GM12878 (cell line): ENCODE measurements at regions not wholly inside any gene's neighbourhood (a gene's known extent, or its start where the extent isn't known, plus 50 kb on each side); places are given as distances from the start of the nearest gene placed in this dataset.

ENCODE experiments used
- ATAC-seq: fragments of 200-7000 bp; cut with Tn5 transposase; 3 replicates; pipeline ENCODE4 v1.9.1; 2020; ENCODE audit warnings: mild to moderate bottlenecking, moderate library complexity
- BruUV-seq: library from RNA; stranded (reverse); fragments of 400-500 nt; replicated peaks from 2 replicates; lab custom pipeline; 2021; lab: Mats Ljungman, UMichigan
- CTCF ChIA-PET: fragments of 300-600 bp; sonication (Branson Sonifier 250); formaldehyde crosslinking; extraction: SDS; loops from one replicate; lab custom pipeline; 2021; ENCODE audit warnings: inconsistent platforms; lab: Yijun Ruan, JAX
- POLR2A ChIA-PET: fragments of 350-600 bp; formaldehyde crosslinking; extraction: SDS; loops from one replicate; lab custom pipeline; 2021; ENCODE audit warnings: inconsistent platforms; lab: Charles Lee
- RAD21 ChIA-PET: fragments of 300-600 bp; sonication (Branson Sonifier 250); formaldehyde crosslinking; loops from one replicate; lab custom pipeline; 2023; ENCODE audit warnings: antibody characterized with exemption; ENCODE audit not compliant: unreplicated experiment; lab: Charles Lee
- SMC1A ChIA-PET: fragments of 300-600 bp; sonication (Branson Sonifier 250); formaldehyde crosslinking; loops from one replicate; lab custom pipeline; 2023; ENCODE audit not compliant: unreplicated experiment, uncharacterized antibody; lab: Charles Lee
- DNase-seq: peaks from one replicate; pipeline ENCODE4 v3.0.0-alpha.2; 2011; ENCODE audit warnings: low read depth, low spot score
- FAIRE-seq: peaks from 3 replicates; lab custom pipeline; 2011; peaks lifted over from hg19 to GRCh38; lab: Jason Lieb, UNC
- H2AFZ ChIP-seq: 2 replicates; pipeline ENCODE4 v1.6.0; 2011; ENCODE audit warnings: low read depth, low read length, control low read depth; ENCODE audit not compliant: control insufficient read depth
- H3K27ac ChIP-seq: 2 replicates; pipeline ENCODE4 v1.5.1; 2011; ENCODE audit warnings: control low read depth; ENCODE audit not compliant: control insufficient read depth, insufficient read depth
- H3K27me3 ChIP-seq, 2 experiments: replicated peaks in 1 of 2; 2 replicates each; pipeline versions ENCODE4 v1.6.0 to v1.6.1; 2011; ENCODE audit warnings: low read length in 1 of 2; ENCODE audit not compliant: control insufficient read depth in 2 of 2, insufficient read depth in 2 of 2
- H3K36me3 ChIP-seq, 2 experiments: 2 replicates each; pipeline ENCODE4 v1.5.1; 2011; ENCODE audit warnings: low read length in 1 of 2; ENCODE audit not compliant: control insufficient read depth in 2 of 2, insufficient read depth in 2 of 2
- H3K4me1 ChIP-seq: 2 replicates; pipeline ENCODE4 v1.6.1; 2011; ENCODE audit warnings: mild to moderate bottlenecking, low read length, moderate library complexity, mixed read lengths; ENCODE audit not compliant: control insufficient read depth, insufficient read depth
- H3K4me2 ChIP-seq: 2 replicates; pipeline ENCODE4 v1.6.0; 2011; ENCODE audit warnings: control low read depth; ENCODE audit not compliant: control insufficient read depth, insufficient read depth
- H3K4me3 ChIP-seq: fragments of 200-600 bp; sonication (generic); 2 replicates; pipeline ENCODE4 v1.5.1; 2016
- H3K79me2 ChIP-seq: 2 replicates; pipeline ENCODE4 v1.6.0; 2011; ENCODE audit warnings: low read length; ENCODE audit not compliant: control insufficient read depth, insufficient read depth
- H3K9ac ChIP-seq: 2 replicates; pipeline ENCODE4 v1.8.0; 2011; ENCODE audit warnings: low read length, control low read depth, mixed read lengths; ENCODE audit not compliant: control insufficient read depth, insufficient read depth
- H3K9me3 ChIP-seq: replicated peaks from 3 replicates; pipeline ENCODE4 v1.5.1; 2011; ENCODE audit warnings: mild to moderate bottlenecking, low read length; ENCODE audit not compliant: control insufficient read depth, insufficient read depth
- H4K20me1 ChIP-seq: 2 replicates; pipeline ENCODE4 v1.6.0; 2011; ENCODE audit not compliant: control insufficient read depth, insufficient read depth
- ATF2 ChIP-seq: IDR thresholded peaks from 2 replicates; pipeline ENCODE4 v1.6.1; 2012; ENCODE audit warnings: low read length, inconsistent platforms
- CBFB ChIP-seq: IDR thresholded peaks from 2 replicates; pipeline ENCODE4 v1.6.1; 2016; ENCODE audit warnings: antibody characterized with exemption, low read depth
- IKZF2 ChIP-seq, 2 experiments: fragments of 450-650 bp; IDR thresholded peaks; 2 replicates each; pipeline ENCODE4 v1.6.1; 2017; ENCODE audit warnings: mild to moderate bottlenecking in 2 of 2, moderate library complexity in 2 of 2
- MTA2 ChIP-seq: fragments of 450-650 bp; IDR thresholded peaks from 2 replicates; pipeline ENCODE4 v1.6.1; 2016; ENCODE audit warnings: low read depth, mild to moderate bottlenecking, moderate library complexity
- PAX5 ChIP-seq: IDR thresholded peaks from 2 replicates; pipeline ENCODE4 v1.6.1; 2011; ENCODE audit warnings: low read depth, low read length, borderline replicate concordance
- RBBP5 ChIP-seq: fragments of 200-600 bp; sonication (generic); conservative IDR thresholded peaks from 2 replicates; pipeline ENCODE4 v1.6.1; 2016
- SMAD5 ChIP-seq: IDR thresholded peaks from 2 replicates; pipeline ENCODE4 v1.6.1; 2016; ENCODE audit warnings: antibody characterized with exemption, low read depth
- TAF1 ChIP-seq: IDR thresholded peaks from 2 replicates; pipeline ENCODE4 v1.6.1; 2011; ENCODE audit warnings: mild to moderate bottlenecking, low read depth, low read length, borderline replicate concordance
- TCF12 ChIP-seq: IDR thresholded peaks from 2 replicates; pipeline ENCODE4 v1.6.1; 2011; ENCODE audit warnings: low read depth, mild to moderate bottlenecking, low read length
- YY1 ChIP-seq: IDR thresholded peaks from 2 replicates; pipeline ENCODE4 v1.6.1; 2011; ENCODE audit warnings: low read depth, mild to moderate bottlenecking, low read length
- WGBS: methylation state at CpG from one replicate; pipeline ENCODE4 v1.1.6; 2016; ENCODE audit warnings: low lambda C conversion rate; ENCODE audit not compliant: insufficient replicate concordance, insufficient coverage; ENCODE audit errors: missing lambda C conversion rate; 5-methylcytosine and 5-hydroxymethylcytosine counted together
- in situ Hi-C: fragments of 300-500 bp; cut with MboI; formaldehyde crosslinking; loops from 9 replicates; pipeline ENCODE4 v1.14.3; 2018; ENCODE audit warnings: mixed read lengths
- intact Hi-C: fragments of 100-400 bp; cut with micrococcal nuclease; formaldehyde crosslinking; loops from one replicate; pipeline ENCODE4 v1.14.2; 2022; ENCODE audit not compliant: unreplicated experiment
- TF ChIP-seq, protein P1 (sequence below): fragments of 450-650 bp; IDR thresholded peaks from 2 replicates; pipeline ENCODE4 v1.6.1; 2017; ENCODE audit warnings: low read depth, mild to moderate bottlenecking, moderate library complexity
- TF ChIP-seq, protein P2 (sequence below): IDR thresholded peaks from 2 replicates; pipeline ENCODE4 v1.6.1; 2011; ENCODE audit warnings: mild to moderate bottlenecking, low read depth, low read length, moderate library complexity; ENCODE audit not compliant: insufficient replicate concordance
- TF ChIP-seq, protein P3 (sequence below): fragments of 450-650 bp; IDR thresholded peaks from 2 replicates; pipeline ENCODE4 v1.6.1; 2017; ENCODE audit warnings: antibody characterized with exemption, mild to moderate bottlenecking, moderate library complexity

- 41% methylated on average over 4 of the region's 4 CpGs for WGBS
- no peaks in the 10 kb centered on the region for H3K79me2 ChIP-seq
- BruUV-seq, result no TSS peak
- in situ Hi-C loops (no loop called here), intact Hi-C loops (no loop called here)
- no peak for ATAC-seq
- ChIA-PET POLR2A (no interaction called here), RAD21 (no interaction called here), CTCF (interaction anchor here (0.6 kb wide), 1 partner anchor 189 kb away, joined by 3 read pairs; no protein-coding TSS in a partner anchor), SMC1A (no interaction called here)
- no peak overlapping the region for H2AFZ ChIP-seq
- no peak overlapping the region for H3K4me3 ChIP-seq
- H3K4me2 ChIP-seq, result no peak overlapping the region
- TF ChIP-seq MTA2 (no peak), CBFB (no peak), RBBP5 (no peak), PAX5 (no peak), YY1 (no peak), SMAD5 (no peak), TCF12 (no peak), TAF1 (no peak), ATF2 (no peak), IKZF2 (IDR thresholded peaks at IDR 0.05) (no peak)
- TF ChIP-seq, protein P1, sequence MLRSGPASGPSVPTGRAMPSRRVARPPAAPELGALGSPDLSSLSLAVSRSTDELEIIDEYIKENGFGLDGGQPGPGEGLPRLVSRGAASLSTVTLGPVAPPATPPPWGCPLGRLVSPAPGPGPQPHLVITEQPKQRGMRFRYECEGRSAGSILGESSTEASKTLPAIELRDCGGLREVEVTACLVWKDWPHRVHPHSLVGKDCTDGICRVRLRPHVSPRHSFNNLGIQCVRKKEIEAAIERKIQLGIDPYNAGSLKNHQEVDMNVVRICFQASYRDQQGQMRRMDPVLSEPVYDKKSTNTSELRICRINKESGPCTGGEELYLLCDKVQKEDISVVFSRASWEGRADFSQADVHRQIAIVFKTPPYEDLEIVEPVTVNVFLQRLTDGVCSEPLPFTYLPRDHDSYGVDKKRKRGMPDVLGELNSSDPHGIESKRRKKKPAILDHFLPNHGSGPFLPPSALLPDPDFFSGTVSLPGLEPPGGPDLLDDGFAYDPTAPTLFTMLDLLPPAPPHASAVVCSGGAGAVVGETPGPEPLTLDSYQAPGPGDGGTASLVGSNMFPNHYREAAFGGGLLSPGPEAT, result no peak
- TF ChIP-seq, protein P2, sequence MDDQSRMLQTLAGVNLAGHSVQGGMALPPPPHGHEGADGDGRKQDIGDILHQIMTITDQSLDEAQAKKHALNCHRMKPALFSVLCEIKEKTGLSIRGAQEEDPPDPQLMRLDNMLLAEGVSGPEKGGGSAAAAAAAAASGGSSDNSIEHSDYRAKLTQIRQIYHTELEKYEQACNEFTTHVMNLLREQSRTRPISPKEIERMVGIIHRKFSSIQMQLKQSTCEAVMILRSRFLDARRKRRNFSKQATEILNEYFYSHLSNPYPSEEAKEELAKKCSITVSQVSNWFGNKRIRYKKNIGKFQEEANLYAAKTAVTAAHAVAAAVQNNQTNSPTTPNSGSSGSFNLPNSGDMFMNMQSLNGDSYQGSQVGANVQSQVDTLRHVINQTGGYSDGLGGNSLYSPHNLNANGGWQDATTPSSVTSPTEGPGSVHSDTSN, result no peak
- TF ChIP-seq, protein P3, sequence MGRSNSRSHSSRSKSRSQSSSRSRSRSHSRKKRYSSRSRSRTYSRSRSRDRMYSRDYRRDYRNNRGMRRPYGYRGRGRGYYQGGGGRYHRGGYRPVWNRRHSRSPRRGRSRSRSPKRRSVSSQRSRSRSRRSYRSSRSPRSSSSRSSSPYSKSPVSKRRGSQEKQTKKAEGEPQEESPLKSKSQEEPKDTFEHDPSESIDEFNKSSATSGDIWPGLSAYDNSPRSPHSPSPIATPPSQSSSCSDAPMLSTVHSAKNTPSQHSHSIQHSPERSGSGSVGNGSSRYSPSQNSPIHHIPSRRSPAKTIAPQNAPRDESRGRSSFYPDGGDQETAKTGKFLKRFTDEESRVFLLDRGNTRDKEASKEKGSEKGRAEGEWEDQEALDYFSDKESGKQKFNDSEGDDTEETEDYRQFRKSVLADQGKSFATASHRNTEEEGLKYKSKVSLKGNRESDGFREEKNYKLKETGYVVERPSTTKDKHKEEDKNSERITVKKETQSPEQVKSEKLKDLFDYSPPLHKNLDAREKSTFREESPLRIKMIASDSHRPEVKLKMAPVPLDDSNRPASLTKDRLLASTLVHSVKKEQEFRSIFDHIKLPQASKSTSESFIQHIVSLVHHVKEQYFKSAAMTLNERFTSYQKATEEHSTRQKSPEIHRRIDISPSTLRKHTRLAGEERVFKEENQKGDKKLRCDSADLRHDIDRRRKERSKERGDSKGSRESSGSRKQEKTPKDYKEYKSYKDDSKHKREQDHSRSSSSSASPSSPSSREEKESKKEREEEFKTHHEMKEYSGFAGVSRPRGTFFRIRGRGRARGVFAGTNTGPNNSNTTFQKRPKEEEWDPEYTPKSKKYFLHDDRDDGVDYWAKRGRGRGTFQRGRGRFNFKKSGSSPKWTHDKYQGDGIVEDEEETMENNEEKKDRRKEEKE, result no peak
- FAIRE-seq, result no peak
- H3K36me3 ChIP-seq, result no peaks in the 10 kb centered on the region
- no peak overlapping the region for H3K9ac ChIP-seq
- H3K4me1 ChIP-seq, result no peaks in the 10 kb centered on the region
- no peaks in the 10 kb centered on the region for H4K20me1 ChIP-seq
- H3K27me3 ChIP-seq, result no peaks in the 10 kb centered on the region; a peak in 1 of 4 replicates
- H3K9me3 ChIP-seq, result no peaks in the 10 kb centered on the region
- no peak for DNase-seq
- H3K27ac ChIP-seq, result no peak overlapping the region
Observed at GRCh38 chr3:178082326-178082906, 453.8 kb upstream of the KCNMB2 start.
